ENCODE measurements at regions not wholly inside any gene's neighbourhood (a gene's known extent, or its start where the extent isn't known, plus 50 kb on each side); places are given as distances from the start of the nearest gene placed in this dataset.
A peak's percentile ranks its signal among the peaks of the same experiment; 100 is the strongest.

DNA sequence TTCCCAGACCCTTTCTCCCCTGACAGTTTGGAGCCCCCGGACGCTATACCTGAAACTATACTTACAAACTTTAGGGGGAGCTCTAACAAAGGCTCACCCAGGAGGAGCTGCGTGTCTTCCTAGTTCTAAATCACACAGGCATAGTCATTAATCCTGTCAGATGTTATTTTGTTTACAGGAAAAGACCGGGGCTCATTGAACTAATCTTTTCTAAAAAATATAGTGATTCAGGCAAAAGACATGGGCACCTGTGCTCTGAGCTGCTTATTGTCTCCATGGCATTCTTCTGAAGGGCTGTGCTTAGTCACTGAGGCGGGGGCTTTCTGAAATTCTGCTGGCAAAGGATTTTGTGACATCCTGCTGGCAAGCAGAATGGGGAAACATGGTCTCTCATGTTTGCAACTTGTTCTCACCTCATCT, 1577.0 kb downstream of the NCAM2 start:
- Histone ChIP-seq H3K9me3 (ENCODE audit: insufficient read depth in 2 of 2, low read depth in 1 of 2, low read length in 1 of 2) (no peaks in the 10 kb centered on the region), H3K23me2 (ENCODE audit: low read depth, low read length) (no peaks in the 10 kb centered on the region), H2AK5ac (ENCODE audit: low read depth, low read length) (no peak overlapping the region), H4K5ac (ENCODE audit: insufficient read length, low read depth, low read length) (no peak overlapping the region), H2BK12ac (ENCODE audit: low read depth, low read length) (peak overlapping the region; percentile 33; the same call in 1 of the 2 replicates), H2BK5ac (ENCODE audit: low read depth, low read length) (no peak overlapping the region; the same call in 1 of the 2 replicates), H3K14ac (ENCODE audit: insufficient read length) (no peak overlapping the region), H3K18ac (ENCODE audit: extremely low read depth, low read length) (no peak overlapping the region), H3K79me1 (ENCODE audit: low read depth, low read length) (no peaks in the 10 kb centered on the region), H2BK20ac (ENCODE audit: low read length) (no peak overlapping the region), H4K91ac (replicated peaks; ENCODE audit: insufficient read length, low read length) (no peak overlapping the region), H3K4me1 (replicated peaks in 1 of 4; ENCODE audit: control insufficient read depth in 3 of 4, insufficient read depth in 4 of 4, low read length in 3 of 4) (no peaks in the 10 kb centered on the region), H3K4ac (replicated peaks; ENCODE audit: insufficient read length, low read depth, low read length) (no peak overlapping the region), H3K27ac (ENCODE audit: low read depth, low read length) (no peak overlapping the region; the same call in 1 of the 2 replicates), H3K4me2 (ENCODE audit: insufficient read depth in 1 of 2, low read depth in 2 of 2, low read length in 2 of 2) (peak overlapping the region; percentile 9 to 62; a peak in 3 of 4 replicates), H3K23ac (ENCODE audit: insufficient read length) (no peak overlapping the region), H3K36me3 (ENCODE audit: control insufficient read depth in 2 of 4, insufficient read depth in 4 of 4, low read length in 3 of 4) (no peaks in the 10 kb centered on the region), H4K8ac (ENCODE audit: extremely low read depth, insufficient read depth, low read length) (no peak overlapping the region), H2BK120ac (replicated peaks; ENCODE audit: low read depth, low read length) (no peak overlapping the region), H3K4me3 (ENCODE audit: extremely low read depth in 1 of 4, insufficient read depth in 2 of 4, low read depth in 3 of 4, low read length in 4 of 4) (peak overlapping the region in 1 of 4 experiments; percentile 46; a peak in 2 of 8 replicates), H2AFZ (ENCODE audit: low read length) (peak overlapping the region; percentile 83; the same call in 1 of the 2 replicates), H3K79me2 (ENCODE audit: control insufficient read depth in 1 of 2, insufficient read depth in 2 of 2, low read length in 2 of 2) (no peaks in the 10 kb centered on the region), H2BK15ac (ENCODE audit: low read length) (no peak overlapping the region), H4K20me1 (replicated peaks in 1 of 2; ENCODE audit: control insufficient read depth in 1 of 2, insufficient read depth in 2 of 2, low read length in 2 of 2) (no peaks in the 10 kb centered on the region), H3K27me3 (replicated peaks in 1 of 4; ENCODE audit: control insufficient read depth in 3 of 4, extremely low read depth in 1 of 4, insufficient read depth in 3 of 4, low read length in 3 of 4) (no peaks in the 10 kb centered on the region), H3K56ac (replicated peaks; ENCODE audit: insufficient read length, low read depth, low read length) (no peak overlapping the region), H3K9ac (replicated peaks in 1 of 4; ENCODE audit: extremely low read depth in 1 of 4, low read depth in 3 of 4, low read length in 3 of 4) (no peak overlapping the region; a peak in 1 of 7 replicates)
- FAIRE-seq = peak; percentile 70
- POLR2A ChIA-PET (ENCODE audit: partially characterized antibody) = no interaction called here
- CTCF ChIA-PET (ENCODE audit: partially characterized antibody) = interaction anchor here (0.6 to 1.4 kb wide), 12 partner anchors 31 to 1576 kb away, joined by 3 to 9 read pairs (median 3); no protein-coding TSS in a partner anchor
- DNase-seq (ENCODE audit: low read depth in 1 of 2, low spot score in 2 of 2) = peak; percentile 36 to 49
- WGBS, 2 experiments (ENCODE audit: extremely low coverage in 1 of 2, insufficient coverage in 1 of 2, insufficient read length in 1 of 2, insufficient replicate concordance in 2 of 2, low coverage in 1 of 2, low lambda C conversion rate in 2 of 2, missing lambda C conversion rate in 1 of 2) = 25% methylated on average over 5 of the region's 5 CpGs; no CpG with 5 or more reads in 1 of the 2 experiments
- TF ChIP-seq MAFK (IDR thresholded peaks at IDR 0.05; ENCODE audit: low read depth, low read length) (peak; percentile 59; the same call in 1 of the 2 replicates), SP4 (IDR thresholded peaks at IDR 0.05; ENCODE audit: low read length) (no peak), TAF1 (IDR thresholded peaks at IDR 0.05; ENCODE audit: low read depth, low read length) (0 out of 2 replicates have a peak, but pooled peaks have one; percentile 20), TBP (IDR thresholded peaks at IDR 0.05; ENCODE audit: low read depth, low read length) (no peak), ATF2 (IDR thresholded peaks at IDR 0.05; ENCODE audit: low read length) (no peak), SIX5 (IDR thresholded peaks at IDR 0.05; ENCODE audit: low read depth, low read length) (no peak), RAD21 (IDR thresholded peaks at IDR 0.05 in 1 of 2, conservative IDR thresholded peaks at IDR 0.05 in 1 of 2; ENCODE audit: low read depth in 2 of 2, low read length in 2 of 2) (peak; percentile 73 to 79), KDM1A (IDR thresholded peaks at IDR 0.05; ENCODE audit: borderline replicate concordance, low read length) (no peak)
- TF ChIP-seq, protein P1, sequence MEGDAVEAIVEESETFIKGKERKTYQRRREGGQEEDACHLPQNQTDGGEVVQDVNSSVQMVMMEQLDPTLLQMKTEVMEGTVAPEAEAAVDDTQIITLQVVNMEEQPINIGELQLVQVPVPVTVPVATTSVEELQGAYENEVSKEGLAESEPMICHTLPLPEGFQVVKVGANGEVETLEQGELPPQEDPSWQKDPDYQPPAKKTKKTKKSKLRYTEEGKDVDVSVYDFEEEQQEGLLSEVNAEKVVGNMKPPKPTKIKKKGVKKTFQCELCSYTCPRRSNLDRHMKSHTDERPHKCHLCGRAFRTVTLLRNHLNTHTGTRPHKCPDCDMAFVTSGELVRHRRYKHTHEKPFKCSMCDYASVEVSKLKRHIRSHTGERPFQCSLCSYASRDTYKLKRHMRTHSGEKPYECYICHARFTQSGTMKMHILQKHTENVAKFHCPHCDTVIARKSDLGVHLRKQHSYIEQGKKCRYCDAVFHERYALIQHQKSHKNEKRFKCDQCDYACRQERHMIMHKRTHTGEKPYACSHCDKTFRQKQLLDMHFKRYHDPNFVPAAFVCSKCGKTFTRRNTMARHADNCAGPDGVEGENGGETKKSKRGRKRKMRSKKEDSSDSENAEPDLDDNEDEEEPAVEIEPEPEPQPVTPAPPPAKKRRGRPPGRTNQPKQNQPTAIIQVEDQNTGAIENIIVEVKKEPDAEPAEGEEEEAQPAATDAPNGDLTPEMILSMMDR (IDR thresholded peaks at IDR 0.05; ENCODE audit: control extremely low read depth in 1 of 3, insufficient read depth in 1 of 3, low read depth in 1 of 3, low read length in 3 of 3) = peak in 2 of 3 experiments; percentile 53 to 65; a peak in 3 of 4 replicates

All from H1 (cell line).